NCI-H1436 treated with DMSO at 0.1 percent for 48 hours (cell line): ENCODE measurements at regions not wholly inside any gene's neighbourhood (a gene's known extent, or its start where the extent isn't known, plus 50 kb on each side); places are given as distances from the start of the nearest gene placed in this dataset.
"Not testable (repeated sequence)": the region's sequence is repeated elsewhere in the genome, so short reads cannot be mapped to it uniquely, and the experiment has no call there.

Experiments used
- DNase-seq: peaks from one replicate; lab custom pipeline; 2025; lab: John Stamatoyannopoulos, UW

GRCh38 chr7:82562716-82563404 lies 119.3 kb upstream of the CACNA2D1 start:
- DNase-seq: no peak

DNA sequence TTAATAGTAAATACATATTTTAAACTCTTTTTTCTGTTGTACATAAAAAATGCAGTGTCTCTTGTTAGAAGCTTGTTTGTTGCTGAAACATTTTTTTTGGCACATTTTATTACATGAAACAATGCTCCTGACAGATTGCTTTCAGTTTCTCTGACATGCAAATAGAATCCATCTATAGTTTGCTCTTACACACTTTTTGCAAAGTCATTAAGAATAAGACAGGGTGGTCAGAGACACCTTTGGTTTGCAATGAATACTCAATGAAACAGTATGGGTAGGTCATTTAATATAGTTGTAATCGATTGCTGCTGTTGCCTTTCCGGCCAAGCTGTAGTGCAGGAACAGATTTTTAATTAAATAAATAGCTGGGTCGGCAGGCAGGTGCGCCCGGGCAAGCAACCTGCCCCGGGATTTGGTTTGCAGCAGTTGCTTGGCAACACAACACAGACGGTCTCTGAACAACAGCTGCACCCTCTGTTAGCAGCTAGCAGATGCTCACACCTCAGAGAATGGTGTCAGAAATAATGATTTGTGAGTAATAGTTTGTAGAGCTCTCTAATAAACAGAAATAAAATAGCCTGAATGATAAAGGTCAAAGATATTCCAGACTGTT lies 115.7 kb upstream of the CACNA2D1 start:
- peak; percentile 93 for DNase-seq

DNA sequence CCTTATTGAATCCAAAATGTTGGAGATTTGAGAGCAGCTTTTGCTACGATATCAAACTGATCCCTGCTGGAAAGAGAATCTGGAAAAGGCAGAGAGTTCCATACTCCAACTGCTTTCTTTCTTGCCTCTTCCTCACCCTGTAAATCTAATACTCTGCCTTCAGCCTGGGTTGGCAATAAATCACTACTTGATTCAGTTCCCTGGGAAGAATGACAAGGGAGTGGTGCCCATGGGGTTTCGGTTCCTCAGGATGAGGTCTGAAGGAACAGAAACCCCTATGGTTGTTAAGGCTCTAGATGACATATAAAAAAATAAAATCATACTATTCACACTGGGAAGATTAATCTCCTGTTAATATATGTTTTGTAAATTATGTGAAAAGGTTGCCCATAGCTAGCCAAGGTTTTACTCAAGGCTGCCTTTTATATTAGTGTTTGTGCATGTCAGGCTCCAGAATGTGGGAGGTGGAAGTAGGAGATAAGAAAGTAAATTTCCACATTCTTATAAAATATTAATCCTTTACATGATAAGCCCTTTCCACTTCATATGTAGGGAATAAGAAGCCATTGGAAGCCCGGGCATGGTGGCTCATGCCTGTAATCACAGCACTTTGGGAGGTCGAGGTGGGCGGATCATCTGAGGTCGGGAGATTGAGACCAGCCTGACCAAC lies 106.2 kb upstream of the CACNA2D1 start:
- DNase-seq: no peak

- no peak for DNase-seq
These were observed 104.6 kb upstream of the CACNA2D1 start for GRCh38 chr7:82548141-82548688.

DNA sequence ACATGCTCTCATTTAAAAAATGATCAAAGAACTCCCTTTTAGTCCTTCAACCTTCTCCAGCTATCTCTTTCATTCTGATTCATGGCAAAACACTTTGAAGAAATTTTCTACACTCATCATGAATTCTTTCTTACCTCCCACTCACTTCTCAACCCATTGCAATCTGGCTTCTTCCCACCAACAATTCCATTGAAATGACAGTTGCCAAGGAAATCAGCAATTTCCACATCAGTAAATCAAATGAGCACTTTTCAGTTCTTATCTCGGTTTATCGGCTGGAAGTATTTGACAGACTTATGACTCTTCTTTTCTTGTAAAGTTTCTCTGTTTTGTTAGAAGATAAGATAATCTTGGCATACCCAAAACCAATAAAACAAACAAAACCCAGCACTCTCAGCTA lies 99.1 kb upstream of the CACNA2D1 start:
- DNase-seq: no peak

DNA sequence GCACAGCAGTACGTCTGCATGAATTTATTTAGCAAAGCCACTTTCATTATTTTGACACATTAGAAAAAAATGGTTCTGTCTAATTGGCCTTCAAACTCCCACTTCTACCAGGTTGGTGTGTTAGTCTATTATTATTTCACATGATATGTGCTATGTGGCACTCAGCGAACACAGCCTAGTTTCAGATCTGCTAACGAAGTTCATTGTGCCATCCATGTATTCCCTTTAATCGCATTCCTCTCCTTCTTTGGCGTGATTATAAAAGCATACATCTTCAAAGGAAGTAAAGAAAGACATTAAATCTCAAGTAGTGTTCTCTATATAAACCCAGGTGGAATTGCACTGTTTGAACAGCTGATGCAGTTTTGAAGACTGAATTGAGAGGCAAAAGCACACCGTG lies 96.4 kb upstream of the CACNA2D1 start:
- peak; percentile 41 for DNase-seq

GRCh38 chr7:82534684-82535083 lies 91.1 kb upstream of the CACNA2D1 start:
- DNase-seq: no peak

DNA sequence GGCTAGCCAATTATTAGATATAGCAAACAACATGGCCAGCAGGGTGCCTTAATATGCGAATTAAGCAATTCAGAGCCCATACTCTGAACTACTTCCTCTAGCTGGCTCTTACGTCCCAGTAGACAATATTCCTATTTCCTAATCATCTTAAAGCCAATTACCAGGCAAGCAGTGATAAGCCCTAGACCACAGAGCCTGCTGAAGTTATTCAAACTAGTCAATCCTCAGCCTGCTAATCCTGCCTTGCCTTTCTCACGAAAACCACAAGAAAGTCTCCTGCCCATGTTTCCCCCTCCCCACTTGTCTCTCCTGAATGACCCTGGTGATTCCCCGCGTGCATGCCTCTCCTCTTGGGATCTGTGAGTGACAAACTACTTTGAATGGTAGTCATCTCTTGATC lies 86.8 kb upstream of the CACNA2D1 start:
- DNase-seq: no peak

- no peak for DNase-seq
These were observed 85.2 kb upstream of the CACNA2D1 start for GRCh38 chr7:82528577-82529310.

GRCh38 chr7:82527851-82528250 lies 84.3 kb upstream of the CACNA2D1 start:
- no peak for DNase-seq

DNA sequence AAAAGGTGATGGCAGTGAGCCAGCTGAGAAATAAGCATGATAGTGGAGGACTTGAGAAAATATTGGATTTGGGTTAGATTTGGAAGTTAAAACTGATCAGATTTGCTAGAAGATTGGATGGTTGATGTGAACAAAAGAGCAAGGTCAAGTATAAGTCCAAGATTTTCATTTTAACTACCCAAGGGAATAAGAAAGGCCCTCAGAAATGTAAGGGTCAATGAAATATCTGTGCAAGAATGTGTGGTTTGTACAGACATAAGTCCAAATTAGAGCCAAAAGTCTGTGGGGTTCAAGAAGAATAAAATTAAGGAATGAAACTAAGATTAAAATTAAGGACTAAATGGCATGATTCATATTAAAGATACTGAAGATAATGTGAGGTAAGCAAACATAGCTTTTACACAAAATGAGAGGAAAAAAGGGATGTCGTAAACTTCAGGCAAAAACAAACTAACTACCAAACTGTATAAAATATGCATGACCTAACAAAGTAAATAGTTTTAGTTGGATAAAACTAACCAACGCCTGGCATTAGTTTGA lies 78.4 kb upstream of the CACNA2D1 start:
- DNase-seq: no peak

DNA sequence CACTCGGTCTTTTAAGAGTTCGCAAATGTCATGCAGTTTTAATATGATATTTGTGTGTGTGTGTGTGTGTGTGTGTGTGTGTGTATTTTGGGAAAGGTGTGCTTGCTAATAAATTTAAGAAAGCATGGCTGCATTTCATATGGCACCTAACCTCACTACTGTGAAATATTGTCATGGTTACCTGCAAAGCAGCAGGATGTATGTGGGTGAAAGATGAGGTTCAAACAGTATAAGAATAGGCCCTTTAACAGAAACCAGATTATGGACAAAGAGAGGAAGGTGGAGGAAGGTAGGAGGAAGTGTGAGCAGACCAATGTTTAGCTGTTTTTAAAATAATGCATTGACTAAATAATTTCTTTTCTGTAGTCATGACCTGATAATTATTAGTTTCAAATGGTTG lies 73.5 kb upstream of the CACNA2D1 start:
- DNase-seq: no peak

- no peak for DNase-seq
These were observed 68.0 kb upstream of the CACNA2D1 start for GRCh38 chr7:82511542-82511941.

GRCh38 chr7:82507976-82508677 lies 64.5 kb upstream of the CACNA2D1 start:
- DNase-seq: no peak

DNA sequence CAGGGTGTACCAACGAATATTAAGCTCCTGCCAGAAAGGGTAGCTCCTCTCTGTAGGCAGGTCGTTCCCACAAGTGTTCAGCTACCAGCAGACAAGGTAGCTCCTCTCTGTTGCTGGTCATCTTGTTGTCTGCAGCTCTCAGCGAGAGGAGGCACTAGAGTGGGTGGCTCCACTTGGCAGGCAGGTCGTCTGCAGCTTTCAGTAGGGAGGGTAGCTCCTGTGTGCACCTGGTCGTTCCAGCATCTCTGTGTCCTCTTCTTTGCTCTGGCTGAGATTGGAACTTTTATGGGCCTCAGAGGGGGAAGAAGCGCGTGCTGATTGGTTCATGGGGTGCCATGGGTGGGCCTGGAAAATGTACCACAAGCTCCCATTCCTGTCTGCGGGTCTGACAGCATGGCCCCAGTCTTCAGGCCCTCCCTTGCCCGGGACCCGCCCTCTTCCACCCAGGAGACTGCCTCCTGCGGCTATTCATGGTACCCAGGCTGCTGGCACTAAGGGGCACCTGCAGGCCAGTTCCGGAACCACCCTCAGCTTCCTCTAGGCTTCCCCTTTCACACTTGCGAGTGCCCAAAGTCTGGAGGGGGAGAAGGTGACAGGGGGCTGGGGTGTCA lies 63.9 kb upstream of the CACNA2D1 start:
- peak; percentile 65 for DNase-seq

DNA sequence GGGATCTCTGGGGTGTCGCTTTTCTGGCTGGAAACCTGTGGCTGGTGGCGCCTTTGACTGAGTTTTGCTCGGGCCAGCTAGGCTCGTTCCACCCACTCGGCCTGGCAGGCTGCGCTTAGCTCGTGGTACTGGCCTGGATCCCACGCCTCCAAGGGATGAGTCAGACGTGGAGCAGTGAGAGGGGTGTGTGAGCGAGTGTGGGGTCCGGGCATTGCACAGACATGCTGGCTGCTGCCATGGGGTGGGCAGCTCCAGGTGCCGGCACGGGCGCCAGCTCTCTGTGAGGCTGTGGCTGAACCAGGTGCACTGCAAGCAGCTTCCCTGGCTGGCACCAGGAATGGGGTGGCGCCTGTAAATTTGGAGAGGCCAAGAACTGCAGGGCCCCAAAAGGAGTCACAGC lies 63.1 kb upstream of the CACNA2D1 start:
- no peak for DNase-seq

DNA sequence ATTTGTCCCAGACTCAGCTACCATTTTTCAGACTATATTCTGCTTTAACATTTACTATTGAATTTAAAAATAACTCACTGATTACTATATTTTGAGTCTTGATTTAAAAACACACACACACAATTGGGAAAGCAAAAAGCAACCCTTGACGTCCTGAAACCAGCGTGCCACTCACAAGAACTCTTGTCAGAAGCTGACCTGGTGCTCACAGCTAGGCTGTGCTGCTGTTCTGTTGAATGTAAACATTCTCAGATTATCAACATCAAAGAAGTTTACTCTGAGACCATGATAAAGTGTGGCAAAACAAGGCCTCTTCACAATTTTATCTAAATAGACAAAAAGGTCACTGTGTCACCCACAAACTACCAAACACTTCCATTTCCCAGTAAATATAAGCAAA lies 62.6 kb upstream of the CACNA2D1 start:
- no peak for DNase-seq

DNA sequence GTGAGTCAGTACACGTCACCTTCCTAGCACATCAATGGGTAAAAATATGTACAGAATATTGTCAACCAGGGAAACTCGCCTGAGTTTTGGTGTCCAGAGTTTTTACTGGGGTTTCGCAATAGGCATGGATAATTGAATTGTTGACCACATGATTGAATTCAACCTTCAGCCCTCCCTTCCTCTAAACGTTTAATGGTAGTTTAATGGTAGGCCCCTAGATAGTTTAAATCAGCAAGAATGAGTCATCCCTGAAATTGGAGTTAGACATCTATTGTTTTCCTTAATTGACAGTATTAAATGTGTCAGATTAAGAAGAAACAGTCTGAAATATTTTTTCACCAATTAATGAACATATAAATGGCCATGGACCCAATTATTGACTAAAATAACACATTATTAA lies 57.8 kb upstream of the CACNA2D1 start:
- no peak for DNase-seq

DNA sequence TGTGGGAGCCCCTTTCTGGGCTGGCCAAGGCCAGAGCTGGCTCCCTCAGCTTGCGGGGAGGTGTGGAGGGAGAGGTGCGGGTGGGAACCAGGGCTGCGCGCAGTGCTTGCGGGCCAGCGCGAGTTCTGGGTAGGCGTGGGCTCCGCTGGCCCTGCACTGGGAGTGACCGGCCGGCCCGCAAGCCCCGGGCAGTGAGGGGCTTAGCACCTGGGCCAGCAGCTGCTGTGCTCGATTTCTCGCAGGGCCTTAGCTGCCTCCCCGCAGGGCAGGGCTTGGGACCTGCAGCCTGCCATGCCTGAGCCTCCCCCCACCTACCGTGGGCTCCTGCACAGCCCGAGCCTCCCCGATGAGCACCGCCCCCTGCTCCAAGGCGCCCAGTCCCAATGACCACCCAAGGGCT lies 56.0 kb upstream of the CACNA2D1 start:
- DNase-seq: not testable (repeated sequence)

DNA sequence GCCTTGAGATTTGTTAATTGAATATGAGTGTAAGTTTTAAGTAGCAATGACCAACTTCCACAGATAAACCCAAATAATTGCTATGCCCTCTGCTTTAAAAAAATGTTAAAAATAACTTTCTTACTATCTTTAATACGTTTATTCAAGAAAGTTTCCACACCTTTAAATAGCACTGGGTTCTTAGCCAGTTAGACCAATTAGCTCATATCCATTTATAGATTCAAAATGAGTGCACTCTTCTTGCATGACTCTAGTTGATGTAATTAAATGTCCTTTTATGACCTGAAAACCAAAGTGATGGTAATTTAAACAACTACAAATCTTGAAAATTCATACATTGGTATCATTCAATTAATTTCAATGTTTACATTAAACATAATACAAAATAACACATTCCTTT lies 50.8 kb upstream of the CACNA2D1 start:
- DNase-seq: no peak
